Breast epithelium (tissue), 4 donors: ENCODE measurements at regions not wholly inside any gene's neighbourhood (a gene's known extent, or its start where the extent isn't known, plus 50 kb on each side); places are given as distances from the start of the nearest gene placed in this dataset.
"Not testable (repeated sequence)": the region's sequence is repeated elsewhere in the genome, so short reads cannot be mapped to it uniquely, and the experiment has no call there.

ENCODE experiments used
- DNase-seq, 2 donors: peaks; one replicate each; pipeline ENCODE4 v3.0.0-alpha.2; 2019; ENCODE audit warnings: low spot score in 2 of 2
- H3K27ac ChIP-seq, 2 donors: fragments of 200-600 bp; sonication (generic) in 1 of 2; one replicate each; pipeline ENCODE4 v1.5.1; 2016 to 2019; ENCODE audit warnings: mild to moderate bottlenecking in 1 of 2
- H3K27me3 ChIP-seq, 2 donors: fragments of 200-600 bp; sonication (generic) in 1 of 2; one replicate each; pipeline versions ENCODE4 v1.5.1 to v1.6.0; 2017 to 2019; ENCODE audit warnings: control low read depth in 1 of 2, mild to moderate bottlenecking in 1 of 2
- H3K36me3 ChIP-seq: fragments of 200-600 bp; one replicate; pipeline ENCODE4 v1.5.1; 2019
- H3K4me1 ChIP-seq, 2 donors: fragments of 200-600 bp; sonication (generic); one replicate each; pipeline ENCODE4 v1.5.1; 2016 to 2019; ENCODE audit warnings: control low read depth in 1 of 2
- H3K4me3 ChIP-seq, 3 donors: fragments of 200-600 bp; sonication (generic); 1 replicate in 2 of 3; 2 replicates in 1 of 3; pipeline ENCODE4 v1.5.1; 2016 to 2019; ENCODE audit warnings: mild to moderate bottlenecking in 3 of 3, moderate library complexity in 2 of 3
- H3K9me3 ChIP-seq, 2 donors: fragments of 200-600 bp; sonication (generic) in 1 of 2; one replicate each; pipeline ENCODE4 v1.5.1; 2016 to 2019; ENCODE audit warnings: control low read depth in 1 of 2
- CTCF ChIP-seq, 3 donors: fragments of 450-650 bp; IDR thresholded peaks; one replicate each; pipeline ENCODE4 v1.5.1; 2016 to 2017; ENCODE audit warnings: antibody characterized with exemption in 3 of 3, mild to moderate bottlenecking in 3 of 3, moderate library complexity in 3 of 3
- POLR2A ChIP-seq: fragments of 450-650 bp; IDR thresholded peaks from one replicate; pipeline ENCODE4 v1.6.1; 2016; ENCODE audit warnings: antibody characterized with exemption, mild to moderate bottlenecking, moderate library complexity
- POLR2AphosphoS5 ChIP-seq, 3 donors: sonication (generic); formaldehyde crosslinking; IDR thresholded peaks; one replicate each; pipeline ENCODE4 v1.6.1; 2017; ENCODE audit warnings: antibody characterized with exemption in 3 of 3
- intact Hi-C: fragments of 100-400 bp; cut with DNase I; formaldehyde crosslinking; loops from one replicate; pipeline ENCODE4 v1.15.1; 2023; ENCODE audit warnings: low total_unique reads

GRCh38 chr13:94811753-94812152, 99.4 kb upstream of the SOX21 start:
- DNase-seq = no peak
- intact Hi-C loops = no loop called here
- Histone ChIP-seq H3K4me1 (no peaks in the 10 kb centered on the region), H3K27ac (no peak overlapping the region), H3K9me3 (no peaks in the 10 kb centered on the region), H3K36me3 (no peaks in the 10 kb centered on the region), H3K4me3 (no peak overlapping the region), H3K27me3 (no peaks in the 10 kb centered on the region)
- no peak for TF ChIP-seq POLR2AphosphoS5 (IDR thresholded peaks at IDR 0.05)
- TF ChIP-seq CTCF (IDR thresholded peaks at IDR 0.05) = no peak
- TF ChIP-seq POLR2A = no peak

GRCh38 chr13:94800423-94800822, 88.1 kb upstream of the SOX21 start:
- TF ChIP-seq CTCF (IDR thresholded peaks at IDR 0.05) (no peak), POLR2A (no peak), POLR2AphosphoS5 (IDR thresholded peaks at IDR 0.05) (no peak)
- H3K4me3 ChIP-seq = no peak overlapping the region
- H3K27me3 ChIP-seq = no peaks in the 10 kb centered on the region
- no peaks in the 10 kb centered on the region for H3K4me1 ChIP-seq
- DNase-seq = no peak
- intact Hi-C loops = no loop called here
- no peaks in the 10 kb centered on the region for H3K36me3 ChIP-seq
- no peaks in the 10 kb centered on the region for H3K9me3 ChIP-seq
- no peak overlapping the region for H3K27ac ChIP-seq

GRCh38 chr13:94799299-94799698, 87.0 kb upstream of the SOX21 start:
- no peaks in the 10 kb centered on the region for H3K4me1 ChIP-seq
- no peaks in the 10 kb centered on the region for H3K9me3 ChIP-seq
- H3K27me3 ChIP-seq = no peaks in the 10 kb centered on the region
- no peaks in the 10 kb centered on the region for H3K36me3 ChIP-seq
- no peak overlapping the region for H3K4me3 ChIP-seq
- no peak for DNase-seq
- TF ChIP-seq POLR2AphosphoS5 (IDR thresholded peaks at IDR 0.05) (no peak), POLR2A (no peak), CTCF (IDR thresholded peaks at IDR 0.05) (no peak)
- intact Hi-C loops = no loop called here
- no peak overlapping the region for H3K27ac ChIP-seq

- no peak overlapping the region for H3K4me3 ChIP-seq
- no peaks in the 10 kb centered on the region for H3K4me1 ChIP-seq
- H3K27me3 ChIP-seq = no peaks in the 10 kb centered on the region
- no peak overlapping the region for H3K27ac ChIP-seq
- no peak for DNase-seq
- no peaks in the 10 kb centered on the region for H3K9me3 ChIP-seq
- no peaks in the 10 kb centered on the region for H3K36me3 ChIP-seq
- TF ChIP-seq CTCF (IDR thresholded peaks at IDR 0.05) = no peak
- no peak for TF ChIP-seq POLR2AphosphoS5 (IDR thresholded peaks at IDR 0.05)
- TF ChIP-seq POLR2A = no peak
- intact Hi-C loops = no loop called here
Observed at GRCh38 chr13:94798738-94799137, 86.4 kb upstream of the SOX21 start.

- TF ChIP-seq POLR2AphosphoS5 (IDR thresholded peaks at IDR 0.05) = no peak
- no peak for TF ChIP-seq POLR2A
- TF ChIP-seq CTCF (IDR thresholded peaks at IDR 0.05) = no peak
- Histone ChIP-seq H3K36me3 (no peaks in the 10 kb centered on the region), H3K4me1 (no peaks in the 10 kb centered on the region), H3K27ac (no peak overlapping the region), H3K27me3 (no peaks in the 10 kb centered on the region), H3K4me3 (no peak overlapping the region), H3K9me3 (no peaks in the 10 kb centered on the region)
- no peak for DNase-seq
- intact Hi-C loops = no loop called here
Observed at GRCh38 chr13:94795292-94795691, 82.9 kb upstream of the SOX21 start.

GRCh38 chr13:94786246-94786645, 73.9 kb upstream of the SOX21 start:
- H3K4me3 ChIP-seq, H3K27ac ChIP-seq, intact Hi-C loops, H3K27me3 ChIP-seq, H3K4me1 ChIP-seq, H3K36me3 ChIP-seq, DNase-seq, H3K9me3 ChIP-seq: not testable (repeated sequence)
